Activated naive CD4-positive, alpha-beta T cell treated with anti-CD3 and anti-CD28 coated beads, Interleukin-2, amount 10 ng/mL, durations not matched to agents 7 days and 5 days (primary cell): ENCODE measurements at regions not wholly inside any gene's neighbourhood (a gene's known extent, or its start where the extent isn't known, plus 50 kb on each side); places are given as distances from the start of the nearest gene placed in this dataset.

ENCODE experiments used
- CTCF ChIA-PET: fragments of 350-600 bp; sonication (Branson Sonifier 250); formaldehyde crosslinking; loops from one replicate; lab custom pipeline; 2021; ENCODE audit warnings: antibody characterized with exemption; lab: Charles Lee
- DNase-seq: peaks from one replicate; pipeline ENCODE4 v3.0.0-alpha.2; 2020
- H3K27ac Mint-ChIP-seq: one replicate; pipeline ENCODE4 v1.8.0; 2021; ENCODE audit warnings: mild to moderate bottlenecking, moderate library complexity, mixed read lengths
- H3K27me3 Mint-ChIP-seq: one replicate; pipeline ENCODE4 v1.8.0; 2021; ENCODE audit warnings: mild to moderate bottlenecking, mixed read lengths
- H3K36me3 Mint-ChIP-seq: one replicate; pipeline ENCODE4 v1.8.0; 2021; ENCODE audit warnings: mixed read lengths
- H3K4me1 Mint-ChIP-seq: one replicate; pipeline ENCODE4 v1.8.0; 2021; ENCODE audit warnings: mixed read lengths
- H3K4me3 Mint-ChIP-seq: one replicate; pipeline ENCODE4 v1.8.0; 2021; ENCODE audit warnings: mild to moderate bottlenecking, moderate library complexity, mixed read lengths
- H3K9me3 Mint-ChIP-seq: one replicate; pipeline ENCODE4 v1.8.0; 2021; ENCODE audit warnings: mixed read lengths

GRCh38 chrX:20664774-20665173, 398.1 kb upstream of the RPS6KA3 start:
- Mint-ChIP-seq H3K4me1 (no peaks in the 10 kb centered on the region), H3K36me3 (no peaks in the 10 kb centered on the region), H3K9me3 (no peaks in the 10 kb centered on the region), H3K27me3 (no peaks in the 10 kb centered on the region), H3K27ac (no peak overlapping the region), H3K4me3 (no peak overlapping the region)
- no peak for DNase-seq
- CTCF ChIA-PET = no interaction called here

DNA sequence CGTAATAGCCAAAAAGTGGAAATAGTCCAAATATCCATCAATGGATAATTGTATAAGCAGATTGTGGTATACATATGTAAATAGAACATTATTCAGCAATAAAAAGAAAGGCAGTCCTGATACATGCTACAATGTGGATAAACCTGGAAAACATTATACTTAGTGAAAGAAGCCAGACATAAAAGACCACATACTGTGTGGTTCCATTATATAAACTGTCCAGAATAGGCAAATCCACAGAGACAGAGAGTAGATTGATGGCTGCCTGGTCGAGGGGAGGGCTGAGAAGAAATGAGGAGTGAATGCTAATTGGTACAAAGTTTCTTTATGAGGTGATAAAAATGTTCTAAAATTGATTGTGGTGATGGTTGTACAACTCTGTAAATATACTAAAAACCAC, 397.4 kb upstream of the RPS6KA3 start:
- Mint-ChIP-seq H3K4me3 (no peak overlapping the region), H3K9me3 (no peaks in the 10 kb centered on the region), H3K27me3 (no peaks in the 10 kb centered on the region), H3K4me1 (no peaks in the 10 kb centered on the region), H3K27ac (no peak overlapping the region), H3K36me3 (no peaks in the 10 kb centered on the region)
- CTCF ChIA-PET = no interaction called here
- DNase-seq = no peak

GRCh38 chrX:20663336-20663735, 396.6 kb upstream of the RPS6KA3 start:
- H3K4me1 Mint-ChIP-seq = no peaks in the 10 kb centered on the region
- H3K36me3 Mint-ChIP-seq = no peaks in the 10 kb centered on the region
- CTCF ChIA-PET = no interaction called here
- no peak overlapping the region for H3K27ac Mint-ChIP-seq
- no peak overlapping the region for H3K4me3 Mint-ChIP-seq
- DNase-seq = no peak
- no peaks in the 10 kb centered on the region for H3K9me3 Mint-ChIP-seq
- no peaks in the 10 kb centered on the region for H3K27me3 Mint-ChIP-seq

- Mint-ChIP-seq H3K9me3 (no peaks in the 10 kb centered on the region), H3K27ac (no peak overlapping the region), H3K36me3 (no peaks in the 10 kb centered on the region), H3K27me3 (no peaks in the 10 kb centered on the region), H3K4me3 (no peak overlapping the region), H3K4me1 (no peaks in the 10 kb centered on the region)
- DNase-seq = no peak
- CTCF ChIA-PET = no interaction called here
Observed at GRCh38 chrX:20656721-20657120, 390.0 kb upstream of the RPS6KA3 start.

- Mint-ChIP-seq H3K27ac (no peak overlapping the region), H3K36me3 (no peaks in the 10 kb centered on the region), H3K4me3 (no peak overlapping the region), H3K4me1 (no peaks in the 10 kb centered on the region), H3K27me3 (no peaks in the 10 kb centered on the region), H3K9me3 (no peaks in the 10 kb centered on the region)
- CTCF ChIA-PET = no interaction called here
- DNase-seq = no peak
Observed at GRCh38 chrX:20654596-20655106, 387.9 kb upstream of the RPS6KA3 start.

DNA sequence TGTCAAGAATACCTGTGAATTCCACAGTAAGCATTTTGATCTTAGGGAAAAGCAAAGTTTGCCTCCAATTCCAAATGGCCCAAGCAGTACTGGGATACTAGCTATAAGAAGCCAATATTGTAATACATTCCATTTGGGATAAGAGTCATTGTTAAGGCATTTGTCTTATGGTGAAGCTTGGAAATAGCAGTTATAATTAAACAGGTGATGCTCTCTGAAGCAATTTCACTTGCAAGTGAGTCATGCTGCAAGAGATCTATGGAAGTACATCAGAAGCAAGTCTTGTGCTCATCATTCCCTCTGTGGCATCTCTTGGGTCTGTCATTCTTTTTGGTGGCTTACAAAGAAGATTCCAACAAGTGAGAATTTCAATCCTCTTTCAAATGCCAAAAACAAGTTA, 386.4 kb upstream of the RPS6KA3 start:
- no peak overlapping the region for H3K27ac Mint-ChIP-seq

DNA sequence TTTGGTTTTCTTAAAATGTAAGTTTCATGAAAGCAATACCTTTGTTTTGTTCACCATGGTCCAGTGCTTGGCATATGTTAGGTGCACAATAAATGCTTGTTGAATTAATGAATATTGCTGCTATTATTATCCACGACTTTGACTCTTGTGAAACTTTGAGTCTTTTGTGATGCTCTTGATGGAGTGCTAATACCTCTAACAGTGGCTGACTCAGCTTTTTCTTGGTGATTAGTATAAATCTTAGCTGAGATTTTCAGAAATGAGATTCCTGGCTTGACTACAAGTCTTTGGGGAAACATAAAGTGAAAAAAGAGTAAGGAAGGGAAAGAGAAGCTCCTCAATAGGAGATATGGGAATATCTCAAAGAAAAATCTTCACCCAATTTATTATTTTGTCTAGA, 375.2 kb upstream of the RPS6KA3 start:
- DNase-seq = no peak
- CTCF ChIA-PET = no interaction called here
- no peaks in the 10 kb centered on the region for H3K36me3 Mint-ChIP-seq
- no peak overlapping the region for H3K27ac Mint-ChIP-seq
- no peaks in the 10 kb centered on the region for H3K4me1 Mint-ChIP-seq
- no peaks in the 10 kb centered on the region for H3K27me3 Mint-ChIP-seq
- H3K4me3 Mint-ChIP-seq = no peak overlapping the region
- no peaks in the 10 kb centered on the region for H3K9me3 Mint-ChIP-seq

More for the DNA sequence above, 386.4 kb upstream of the RPS6KA3 start:
- DNase-seq = no peak
- Mint-ChIP-seq H3K27me3 (no peaks in the 10 kb centered on the region), H3K4me3 (no peak overlapping the region), H3K4me1 (no peaks in the 10 kb centered on the region), H3K9me3 (no peaks in the 10 kb centered on the region), H3K36me3 (no peaks in the 10 kb centered on the region)
- CTCF ChIA-PET = no interaction called here

DNA sequence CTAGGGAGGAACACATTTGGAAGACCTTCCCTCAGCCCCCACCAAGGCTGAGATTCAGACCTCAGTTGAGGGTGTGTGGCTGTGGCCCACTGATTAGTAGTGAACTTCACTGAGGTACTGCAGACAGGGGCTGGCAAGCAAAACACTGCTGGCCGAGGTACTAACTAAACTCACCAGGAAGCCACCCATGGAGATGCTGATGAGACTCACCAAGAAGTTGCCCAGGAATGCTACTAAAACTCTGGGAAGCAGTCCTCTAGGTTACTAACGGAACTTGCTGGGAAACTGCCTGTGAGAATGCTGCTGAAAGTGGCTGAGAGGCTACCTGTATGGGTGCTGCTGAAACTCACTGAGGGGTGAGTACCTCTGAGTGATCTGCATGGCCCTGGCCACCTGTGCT, 372.4 kb upstream of the RPS6KA3 start:
- H3K9me3 Mint-ChIP-seq = no peaks in the 10 kb centered on the region
- CTCF ChIA-PET = no interaction called here

GRCh38 chrX:20637351-20637750, 370.6 kb upstream of the RPS6KA3 start:
- no peak for DNase-seq
- no peaks in the 10 kb centered on the region for H3K27me3 Mint-ChIP-seq
- no peaks in the 10 kb centered on the region for H3K4me1 Mint-ChIP-seq
- no peaks in the 10 kb centered on the region for H3K9me3 Mint-ChIP-seq
- H3K4me3 Mint-ChIP-seq = no peak overlapping the region
- H3K27ac Mint-ChIP-seq = no peak overlapping the region
- CTCF ChIA-PET = no interaction called here
- no peaks in the 10 kb centered on the region for H3K36me3 Mint-ChIP-seq

More for the DNA sequence above, 372.4 kb upstream of the RPS6KA3 start:
- no peak overlapping the region for H3K27ac Mint-ChIP-seq
- no peaks in the 10 kb centered on the region for H3K27me3 Mint-ChIP-seq
- no peak for DNase-seq
- no peak overlapping the region for H3K4me3 Mint-ChIP-seq
- no peaks in the 10 kb centered on the region for H3K36me3 Mint-ChIP-seq
- H3K4me1 Mint-ChIP-seq = no peaks in the 10 kb centered on the region

GRCh38 chrX:20633451-20633850, 366.7 kb upstream of the RPS6KA3 start:
- H3K27me3 Mint-ChIP-seq = no peaks in the 10 kb centered on the region
- H3K27ac Mint-ChIP-seq = no peak overlapping the region
- H3K4me3 Mint-ChIP-seq = no peak overlapping the region
- no peaks in the 10 kb centered on the region for H3K4me1 Mint-ChIP-seq
- CTCF ChIA-PET = no interaction called here
- no peak for DNase-seq
- no peaks in the 10 kb centered on the region for H3K9me3 Mint-ChIP-seq
- H3K36me3 Mint-ChIP-seq = no peaks in the 10 kb centered on the region

- CTCF ChIA-PET = no interaction called here
- Mint-ChIP-seq H3K27me3 (peaks cover 7% of the 10 kb centered on the region), H3K36me3 (no peaks in the 10 kb centered on the region), H3K4me3 (no peak overlapping the region), H3K27ac (no peak overlapping the region), H3K4me1 (no peaks in the 10 kb centered on the region), H3K9me3 (no peaks in the 10 kb centered on the region)
- no peak for DNase-seq
Observed at GRCh38 chrX:20623448-20623847, 356.7 kb upstream of the RPS6KA3 start.

DNA sequence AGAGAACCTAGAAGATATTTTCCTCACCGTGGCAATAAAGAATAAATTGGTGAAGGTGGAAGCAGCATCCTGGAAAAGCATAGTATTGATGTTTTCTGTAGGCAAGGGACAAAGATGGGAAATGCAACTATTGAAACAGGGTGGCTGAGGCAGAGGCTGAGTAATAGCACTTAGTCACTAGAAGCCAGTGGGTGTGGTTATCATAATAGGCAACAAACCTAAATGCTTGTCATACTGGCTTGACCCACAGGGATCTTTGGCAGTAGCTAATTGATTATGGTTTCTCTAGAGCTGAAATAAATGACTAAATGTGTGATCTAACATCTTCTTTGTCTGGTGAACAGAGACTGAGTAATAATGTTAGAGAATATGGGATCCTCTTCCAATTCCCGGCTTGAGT, 353.6 kb upstream of the RPS6KA3 start:
- no peaks in the 10 kb centered on the region for H3K36me3 Mint-ChIP-seq

DNA sequence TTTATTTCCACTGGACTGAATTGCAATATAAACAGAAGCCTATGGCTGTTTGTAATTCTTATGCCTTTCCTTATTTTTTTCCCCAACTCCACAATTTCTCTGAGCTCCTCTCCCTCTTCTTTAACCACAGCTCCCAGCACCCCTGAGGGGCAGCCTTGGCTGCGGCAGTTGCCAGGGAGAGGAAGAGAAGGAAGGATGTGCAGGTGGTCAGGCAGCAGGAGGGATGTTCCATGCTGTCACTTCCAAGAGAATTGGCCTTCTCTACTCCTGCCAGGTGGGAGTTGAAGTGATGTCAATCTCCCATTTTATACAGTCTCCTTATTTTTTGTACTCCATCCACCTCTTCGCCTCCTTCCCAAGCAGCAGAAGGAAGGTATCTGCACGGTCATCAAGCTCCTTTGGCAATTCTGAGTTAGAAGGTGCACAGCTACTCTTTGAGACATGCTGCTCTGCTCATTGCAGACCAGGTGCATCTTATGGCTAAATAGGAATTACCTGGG, 343.3 kb upstream of the RPS6KA3 start:
- H3K27me3 Mint-ChIP-seq = no peaks in the 10 kb centered on the region
- no peaks in the 10 kb centered on the region for H3K4me1 Mint-ChIP-seq
- no peaks in the 10 kb centered on the region for H3K9me3 Mint-ChIP-seq
- H3K27ac Mint-ChIP-seq = no peak overlapping the region
- DNase-seq = no peak
- CTCF ChIA-PET = no interaction called here
- H3K36me3 Mint-ChIP-seq = no peaks in the 10 kb centered on the region
- no peak overlapping the region for H3K4me3 Mint-ChIP-seq

More for the DNA sequence above, 353.6 kb upstream of the RPS6KA3 start:
- no peak for DNase-seq
- Mint-ChIP-seq H3K27ac (no peak overlapping the region), H3K9me3 (no peaks in the 10 kb centered on the region), H3K4me3 (no peak overlapping the region), H3K4me1 (no peaks in the 10 kb centered on the region), H3K27me3 (no peaks in the 10 kb centered on the region)
- CTCF ChIA-PET = no interaction called here

- H3K36me3 Mint-ChIP-seq = no peaks in the 10 kb centered on the region
- H3K4me1 Mint-ChIP-seq = no peaks in the 10 kb centered on the region
- no peak overlapping the region for H3K27ac Mint-ChIP-seq
- no peaks in the 10 kb centered on the region for H3K27me3 Mint-ChIP-seq
- H3K9me3 Mint-ChIP-seq = no peaks in the 10 kb centered on the region
- CTCF ChIA-PET = no interaction called here
- H3K4me3 Mint-ChIP-seq = no peak overlapping the region
- DNase-seq = no peak
Observed at GRCh38 chrX:20606831-20607230, 340.1 kb upstream of the RPS6KA3 start.

DNA sequence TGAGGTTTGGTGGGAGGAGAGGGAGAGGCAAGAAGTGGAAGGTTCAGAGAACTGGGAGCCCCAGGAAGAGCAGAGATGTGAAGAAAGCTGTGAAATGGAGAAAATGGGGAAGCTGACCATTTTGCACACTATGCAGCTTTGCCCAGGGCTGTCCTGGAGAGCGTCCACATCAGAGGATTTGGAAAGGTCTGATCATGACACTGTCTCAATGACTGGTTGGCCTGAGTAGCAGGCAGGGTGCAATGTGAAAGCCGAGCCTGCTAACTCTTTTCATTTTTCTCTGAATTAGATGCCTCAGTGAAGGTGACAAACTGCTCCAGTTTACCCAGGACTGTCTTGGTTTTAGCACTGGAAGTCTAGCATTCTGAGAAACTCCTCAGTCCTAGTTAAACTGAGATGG, 330.1 kb upstream of the RPS6KA3 start:
- Mint-ChIP-seq H3K27ac (no peak overlapping the region), H3K36me3 (no peaks in the 10 kb centered on the region), H3K4me1 (no peaks in the 10 kb centered on the region), H3K9me3 (no peaks in the 10 kb centered on the region), H3K27me3 (no peaks in the 10 kb centered on the region), H3K4me3 (no peak overlapping the region)
- CTCF ChIA-PET = no interaction called here
- no peak for DNase-seq
